H1 (cell line): ENCODE measurements at regions not wholly inside any gene's neighbourhood (a gene's known extent, or its start where the extent isn't known, plus 50 kb on each side); places are given as distances from the start of the nearest gene placed in this dataset.

ENCODE experiments used
- CTCF ChIA-PET: fragments of 300-600 bp; sonication (Branson Sonifier 250); formaldehyde crosslinking; loops from one replicate; lab custom pipeline; 2021; ENCODE audit not compliant: partially characterized antibody; lab: Charles Lee
- POLR2A ChIA-PET: fragments of 300-600 bp; sonication (Branson Sonifier 250); formaldehyde crosslinking; loops from one replicate; lab custom pipeline; 2021; ENCODE audit warnings: inconsistent platforms; ENCODE audit not compliant: partially characterized antibody; lab: Charles Lee
- DNase-seq, 2 experiments: peaks; one replicate each; pipeline versions ENCODE4 v3.0.0 to v3.0.0-alpha.2; 2010 to 2022; ENCODE audit warnings: low spot score in 2 of 2, low read depth in 1 of 2, mixed read lengths in 1 of 2
- FAIRE-seq: peaks from 2 replicates; lab custom pipeline; 2011; peaks lifted over from hg19 to GRCh38; lab: Jason Lieb, UNC
- H2AFZ ChIP-seq: 2 replicates; pipeline ENCODE4 v1.8.1; 2012; ENCODE audit warnings: low read length, inconsistent platforms
- H2AK5ac ChIP-seq: 2 replicates; pipeline ENCODE4 v1.6.1; 2013; ENCODE audit warnings: low read depth, low read length
- H2BK120ac ChIP-seq: replicated peaks from 2 replicates; pipeline ENCODE3; 2013; ENCODE audit warnings: low read depth, low read length, inconsistent platforms
- H2BK12ac ChIP-seq: 2 replicates; pipeline ENCODE4 v1.6.1; 2013; ENCODE audit warnings: low read depth, low read length
- H2BK15ac ChIP-seq: 2 replicates; pipeline ENCODE4 v1.6.1; 2013; ENCODE audit warnings: low read length
- H2BK20ac ChIP-seq: 2 replicates; pipeline ENCODE4 v1.6.1; 2013; ENCODE audit warnings: low read length
- H2BK5ac ChIP-seq: 2 replicates; pipeline ENCODE4 v1.6.1; 2013; ENCODE audit warnings: low read depth, low read length
- H3K14ac ChIP-seq: 2 replicates; pipeline ENCODE4 v1.6.1; 2013; ENCODE audit warnings: inconsistent platforms; ENCODE audit not compliant: insufficient read length
- H3K18ac ChIP-seq: 2 replicates; pipeline ENCODE4 v1.6.1; 2013; ENCODE audit warnings: low read length; ENCODE audit errors: extremely low read depth
- H3K23ac ChIP-seq: 2 replicates; pipeline ENCODE4 v1.6.1; 2013; ENCODE audit warnings: inconsistent platforms; ENCODE audit not compliant: insufficient read length
- H3K23me2 ChIP-seq: 2 replicates; pipeline ENCODE4 v1.6.1; 2013; ENCODE audit warnings: low read depth, low read length
- H3K27ac ChIP-seq: 2 replicates; pipeline ENCODE4 v1.6.1; 2011; ENCODE audit warnings: low read depth, low read length, inconsistent platforms
- H3K27me3 ChIP-seq, 4 experiments: replicated peaks in 1 of 4; 1 replicate in 1 of 4; 2 replicates in 3 of 4; pipeline versions ENCODE4 v1.6.1 to v1.8.1; 2011 to 2013; ENCODE audit warnings: low read length in 3 of 4, mild to moderate bottlenecking in 3 of 4, inconsistent platforms in 2 of 4, mixed read lengths in 2 of 4, moderate library complexity in 1 of 4; ENCODE audit not compliant: control insufficient read depth in 3 of 4, insufficient read depth in 3 of 4; ENCODE audit errors: extremely low read depth in 1 of 4
- H3K36me3 ChIP-seq, 4 experiments: 2 replicates each; pipeline versions ENCODE4 v1.6.1 to v1.8.1; 2011 to 2013; ENCODE audit warnings: mild to moderate bottlenecking in 4 of 4, low read length in 3 of 4, moderate library complexity in 2 of 4, control low read depth in 1 of 4, inconsistent platforms in 1 of 4; ENCODE audit not compliant: insufficient read depth in 4 of 4, control insufficient read depth in 2 of 4
- H3K4ac ChIP-seq: replicated peaks from 2 replicates; pipeline ENCODE3; 2013; ENCODE audit warnings: low read length, low read depth, mixed read lengths, inconsistent platforms; ENCODE audit not compliant: insufficient read length
- H3K4me1 ChIP-seq, 4 experiments: replicated peaks in 1 of 4; 1 replicate in 1 of 4; 2 replicates in 3 of 4; pipeline versions ENCODE4 v1.6.1 to v1.8.1; 2011 to 2013; ENCODE audit warnings: low read length in 3 of 4, inconsistent platforms in 2 of 4, mixed read lengths in 1 of 4; ENCODE audit not compliant: insufficient read depth in 4 of 4, control insufficient read depth in 3 of 4
- H3K4me2 ChIP-seq, 2 experiments: 2 replicates each; pipeline versions ENCODE4 v1.6.1 to v1.8.1; 2011 to 2013; ENCODE audit warnings: low read depth in 2 of 2, low read length in 2 of 2, control low read depth in 1 of 2, inconsistent platforms in 1 of 2, mild to moderate bottlenecking in 1 of 2; ENCODE audit not compliant: insufficient read depth in 1 of 2
- H3K4me3 ChIP-seq, 4 experiments: fragments of 200-600, 300-600 bp in 1 of 4; sonication (generic), shearing (Covaris generic), sonication (Bioruptor Twin) in 1 of 4; 2 replicates each; pipeline versions ENCODE4 v1.5.1 to v1.8.1; 2011 to 2016; ENCODE audit warnings: low read length in 4 of 4, low read depth in 3 of 4, control low read depth in 2 of 4, inconsistent platforms in 2 of 4, mild to moderate bottlenecking in 2 of 4, mixed read lengths in 1 of 4, moderate library complexity in 1 of 4; ENCODE audit not compliant: insufficient read depth in 2 of 4; ENCODE audit errors: extremely low read depth in 1 of 4
- H3K56ac ChIP-seq: replicated peaks from 2 replicates; pipeline ENCODE3; 2013; ENCODE audit warnings: low read depth, mild to moderate bottlenecking, mixed read lengths, low read length, inconsistent platforms; ENCODE audit not compliant: insufficient read length
- H3K79me1 ChIP-seq: 2 replicates; pipeline ENCODE4 v1.6.1; 2013; ENCODE audit warnings: low read depth, low read length, control low read depth
- H3K79me2 ChIP-seq, 2 experiments: 2 replicates each; pipeline versions ENCODE4 v1.6.1 to v1.8.1; 2012 to 2013; ENCODE audit warnings: low read length in 2 of 2, mild to moderate bottlenecking in 2 of 2, inconsistent platforms in 1 of 2; ENCODE audit not compliant: insufficient read depth in 2 of 2, control insufficient read depth in 1 of 2
- H3K9ac ChIP-seq, 4 experiments: replicated peaks in 1 of 4; 1 replicate in 1 of 4; 2 replicates in 3 of 4; pipeline versions ENCODE4 v1.6.1 to v1.8.1; 2011 to 2013; ENCODE audit warnings: low read depth in 3 of 4, low read length in 3 of 4, control low read depth in 2 of 4, mild to moderate bottlenecking in 2 of 4, moderate library complexity in 2 of 4, inconsistent platforms in 1 of 4; ENCODE audit errors: extremely low read depth in 1 of 4
- H3K9me3 ChIP-seq, 2 experiments: 2 replicates each; pipeline versions ENCODE4 v1.6.1 to v1.8.1; 2012 to 2013; ENCODE audit warnings: mild to moderate bottlenecking in 2 of 2, moderate library complexity in 2 of 2, control low read depth in 1 of 2, inconsistent platforms in 1 of 2, low read depth in 1 of 2, low read length in 1 of 2, mixed read lengths in 1 of 2; ENCODE audit not compliant: insufficient read depth in 2 of 2
- H4K20me1 ChIP-seq, 2 experiments: replicated peaks in 1 of 2; 2 replicates each; pipeline versions ENCODE3 to v1.8.1; 2011 to 2013; ENCODE audit warnings: inconsistent platforms in 2 of 2, low read length in 2 of 2, mild to moderate bottlenecking in 1 of 2; ENCODE audit not compliant: insufficient read depth in 2 of 2, control insufficient read depth in 1 of 2
- H4K5ac ChIP-seq: 2 replicates; pipeline ENCODE4 v1.6.1; 2013; ENCODE audit warnings: low read length, low read depth, mixed read lengths, inconsistent platforms; ENCODE audit not compliant: insufficient read length
- H4K8ac ChIP-seq: 2 replicates; pipeline ENCODE4 v1.8.0; 2013; ENCODE audit warnings: mild to moderate bottlenecking, moderate library complexity, low read length, inconsistent platforms; ENCODE audit not compliant: insufficient read depth; ENCODE audit errors: extremely low read depth
- H4K91ac ChIP-seq: replicated peaks from 2 replicates; pipeline ENCODE3; 2013; ENCODE audit warnings: low read length, mixed read lengths, inconsistent platforms; ENCODE audit not compliant: insufficient read length
- ATF3 ChIP-seq: IDR thresholded peaks from 2 replicates; pipeline ENCODE4 v1.6.1; 2011; ENCODE audit warnings: low read depth, mild to moderate bottlenecking, low read length; ENCODE audit not compliant: insufficient read depth
- BACH1 ChIP-seq: IDR thresholded peaks from 2 replicates; pipeline ENCODE4 v1.6.1; 2012; ENCODE audit warnings: low read length, improper control_type of control experiment
- BCL11A ChIP-seq, 2 experiments: IDR thresholded peaks; one replicate each; pipeline ENCODE4 v1.6.1; 2011; ENCODE audit warnings: low read depth in 2 of 2, low read length in 2 of 2, mild to moderate bottlenecking in 2 of 2
- CBX5 ChIP-seq: fragments of 300-800, 300-1000 bp; sonication (generic); IDR thresholded peaks from 2 replicates; pipeline ENCODE4 v1.7.1; 2016; ENCODE audit warnings: antibody characterized with exemption, low read length, low read depth
- NANOG ChIP-seq: IDR thresholded peaks from 2 replicates; pipeline ENCODE4 v1.6.1; 2011; ENCODE audit warnings: low read length, low read depth, mild to moderate bottlenecking, inconsistent platforms; ENCODE audit not compliant: insufficient read depth, poor library complexity, severe bottlenecking
- PHF8 ChIP-seq: fragments of 200-600 bp; sonication (generic); conservative IDR thresholded peaks from 2 replicates; pipeline ENCODE4 v1.7.1; 2012; ENCODE audit warnings: low read depth, mild to moderate bottlenecking, inconsistent platforms, low read length, moderate library complexity
- POU5F1 ChIP-seq: IDR thresholded peaks from 2 replicates; pipeline ENCODE4 v1.6.1; 2011; ENCODE audit warnings: low read depth, mild to moderate bottlenecking, low read length, moderate library complexity
- RAD21 ChIP-seq, 2 experiments: IDR thresholded peaks in 1 of 2; conservative IDR thresholded peaks in 1 of 2; 2 replicates each; pipeline ENCODE4 v1.6.1; 2011; ENCODE audit warnings: low read depth in 2 of 2, low read length in 2 of 2, improper control_type of control experiment in 1 of 2, inconsistent platforms in 1 of 2, mild to moderate bottlenecking in 1 of 2, moderate library complexity in 1 of 2
- SIRT6 ChIP-seq: IDR thresholded peaks from one replicate; pipeline ENCODE4 v1.7.1; 2012; ENCODE audit warnings: low read length, inconsistent platforms
- SP4 ChIP-seq: IDR thresholded peaks from 2 replicates; pipeline ENCODE4 v1.6.1; 2012; ENCODE audit warnings: low read length, inconsistent platforms
- TCF12 ChIP-seq: IDR thresholded peaks from 2 replicates; pipeline ENCODE4 v1.6.1; 2011; ENCODE audit warnings: low read depth, mild to moderate bottlenecking, low read length
- USF2 ChIP-seq: IDR thresholded peaks from 2 replicates; pipeline ENCODE4 v1.6.1; 2011; ENCODE audit warnings: low read length, improper control_type of control experiment
- WGBS, 2 experiments: shearing (Covaris generic) in 1 of 2; methylation state at CpG; one replicate each; pipeline versions ENCODE4 v1.1.6 to v1.1.7; 2013 to 2015; ENCODE audit warnings: low lambda C conversion rate in 2 of 2, mixed read lengths in 2 of 2, inconsistent platforms in 1 of 2, low coverage in 1 of 2, missing lambda C conversion rate in 1 of 2; ENCODE audit not compliant: insufficient replicate concordance in 2 of 2, insufficient coverage in 1 of 2, insufficient read length in 1 of 2; ENCODE audit errors: extremely low coverage in 1 of 2, missing lambda C conversion rate in 1 of 2; 5-methylcytosine and 5-hydroxymethylcytosine counted together
- TF ChIP-seq, protein P1 (sequence below): IDR thresholded peaks from 2 replicates; pipeline ENCODE4 v1.6.1; 2012; ENCODE audit warnings: inconsistent platforms

- no peaks in the 10 kb centered on the region for H4K20me1 ChIP-seq
- H3K79me1 ChIP-seq: no peaks in the 10 kb centered on the region
- no peak overlapping the region for H2BK12ac ChIP-seq
- H3K4me3 ChIP-seq: no peak overlapping the region
- H3K56ac ChIP-seq: no peak overlapping the region
- no peaks in the 10 kb centered on the region for H3K23me2 ChIP-seq
- H3K9ac ChIP-seq: no peak overlapping the region
- H3K18ac ChIP-seq: no peak overlapping the region
- no peak overlapping the region for H2AK5ac ChIP-seq
- H3K4me2 ChIP-seq: no peak overlapping the region
- H2BK120ac ChIP-seq: no peak overlapping the region
- ChIA-PET POLR2A (no interaction called here), CTCF (interaction anchor here (1.1 kb wide), 1 partner anchor 1517 kb away, joined by 3 read pairs; no protein-coding TSS in a partner anchor)
- H3K23ac ChIP-seq: no peak overlapping the region
- H4K5ac ChIP-seq: no peak overlapping the region
- WGBS, 2 experiments: 90% methylated on average over 5 of the region's 5 CpGs; no CpG with 5 or more reads in 1 of the 2 experiments
- FAIRE-seq: no peak
- no peak overlapping the region for H2AFZ ChIP-seq
- no peak overlapping the region for H4K91ac ChIP-seq
- H3K4me1 ChIP-seq: peaks cover 0 to 5% (median 0%) of the 10 kb centered on the region in 4 experiments; a peak in 2 of 7 replicates
- H4K8ac ChIP-seq: no peak overlapping the region
- no peak for DNase-seq
- H3K79me2 ChIP-seq: no peaks in the 10 kb centered on the region
- H3K9me3 ChIP-seq: no peaks in the 10 kb centered on the region
- H2BK20ac ChIP-seq: no peak overlapping the region
- H2BK5ac ChIP-seq: no peak overlapping the region
- no peaks in the 10 kb centered on the region for H3K27me3 ChIP-seq
- no peaks in the 10 kb centered on the region for H3K36me3 ChIP-seq
- H3K14ac ChIP-seq: no peak overlapping the region
- no peak overlapping the region for H3K27ac ChIP-seq
- H2BK15ac ChIP-seq: no peak overlapping the region
- H3K4ac ChIP-seq: no peak overlapping the region
- TF ChIP-seq TCF12 (no peak), SIRT6 (no peak), ATF3 (no peak), CBX5 (no peak), BCL11A (IDR thresholded peaks at IDR 0.05; ENCODE audit: low read depth in 2 of 2, low read length in 2 of 2) (no peak), BACH1 (no peak), RAD21 (IDR thresholded peaks at IDR 0.05 in 1 of 2, conservative IDR thresholded peaks at IDR 0.05 in 1 of 2; ENCODE audit: low read depth in 2 of 2, low read length in 2 of 2) (no peak), SP4 (no peak), NANOG (no peak), PHF8 (no peak), USF2 (no peak), POU5F1 (no peak)
- TF ChIP-seq, protein P1, sequence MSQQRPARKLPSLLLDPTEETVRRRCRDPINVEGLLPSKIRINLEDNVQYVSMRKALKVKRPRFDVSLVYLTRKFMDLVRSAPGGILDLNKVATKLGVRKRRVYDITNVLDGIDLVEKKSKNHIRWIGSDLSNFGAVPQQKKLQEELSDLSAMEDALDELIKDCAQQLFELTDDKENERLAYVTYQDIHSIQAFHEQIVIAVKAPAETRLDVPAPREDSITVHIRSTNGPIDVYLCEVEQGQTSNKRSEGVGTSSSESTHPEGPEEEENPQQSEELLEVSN: no peak
Measured at GRCh38 chr9:11871852-11872251, 821.3 kb upstream of the TYRP1 start.
